ENCODE measurements at regions not wholly inside any gene's neighbourhood (a gene's known extent, or its start where the extent isn't known, plus 50 kb on each side); places are given as distances from the start of the nearest gene placed in this dataset.

- TF ChIP-seq CTCF (conservative IDR thresholded peaks at IDR 0.05; ENCODE audit: low read depth, low read length) (no peak), POLR2A (IDR thresholded peaks at IDR 0.05; ENCODE audit: low read depth, low read length) (no peak), RAD21 (IDR thresholded peaks at IDR 0.05; ENCODE audit: low read length) (no peak), ELK1 (IDR thresholded peaks at IDR 0.05; ENCODE audit: borderline replicate concordance, low read depth, low read length) (no peak), CHD1 (IDR thresholded peaks at IDR 0.05; ENCODE audit: low read depth, low read length) (no peak), RFX5 (IDR thresholded peaks at IDR 0.05; ENCODE audit: low read depth, low read length) (no peak), MAFK (IDR thresholded peaks at IDR 0.05; ENCODE audit: low read depth, low read length) (no peak), SMC3 (IDR thresholded peaks at IDR 0.05; ENCODE audit: low read depth, low read length) (no peak), MAZ (IDR thresholded peaks at IDR 0.05; ENCODE audit: borderline replicate concordance, low read depth, low read length) (no peak), RCOR1 (IDR thresholded peaks at IDR 0.05; ENCODE audit: insufficient replicate concordance, low read length) (no peak), FOS (IDR thresholded peaks at IDR 0.05; ENCODE audit: low read depth, low read length) (no peak), USF2 (IDR thresholded peaks at IDR 0.05; ENCODE audit: low read depth, low read length) (no peak), MXI1 (IDR thresholded peaks at IDR 0.05; ENCODE audit: borderline replicate concordance, low read depth, low read length) (no peak), BHLHE40 (IDR thresholded peaks at IDR 0.05; ENCODE audit: low read depth, low read length) (no peak)
Measured at GRCh38 chr4:133891011-133891410, 310.6 kb downstream of the PABPC4L start.

Measured in IMR-90 (cell line).